Femur (tissue), 1 donor: ENCODE measurements at regions not wholly inside any gene's neighbourhood (a gene's known extent, or its start where the extent isn't known, plus 50 kb on each side); places are given as distances from the start of the nearest gene placed in this dataset.

ENCODE experiments used
- DNase-seq: peaks from one replicate; pipeline ENCODE4 v3.0.0-alpha.2; 2017

DNA sequence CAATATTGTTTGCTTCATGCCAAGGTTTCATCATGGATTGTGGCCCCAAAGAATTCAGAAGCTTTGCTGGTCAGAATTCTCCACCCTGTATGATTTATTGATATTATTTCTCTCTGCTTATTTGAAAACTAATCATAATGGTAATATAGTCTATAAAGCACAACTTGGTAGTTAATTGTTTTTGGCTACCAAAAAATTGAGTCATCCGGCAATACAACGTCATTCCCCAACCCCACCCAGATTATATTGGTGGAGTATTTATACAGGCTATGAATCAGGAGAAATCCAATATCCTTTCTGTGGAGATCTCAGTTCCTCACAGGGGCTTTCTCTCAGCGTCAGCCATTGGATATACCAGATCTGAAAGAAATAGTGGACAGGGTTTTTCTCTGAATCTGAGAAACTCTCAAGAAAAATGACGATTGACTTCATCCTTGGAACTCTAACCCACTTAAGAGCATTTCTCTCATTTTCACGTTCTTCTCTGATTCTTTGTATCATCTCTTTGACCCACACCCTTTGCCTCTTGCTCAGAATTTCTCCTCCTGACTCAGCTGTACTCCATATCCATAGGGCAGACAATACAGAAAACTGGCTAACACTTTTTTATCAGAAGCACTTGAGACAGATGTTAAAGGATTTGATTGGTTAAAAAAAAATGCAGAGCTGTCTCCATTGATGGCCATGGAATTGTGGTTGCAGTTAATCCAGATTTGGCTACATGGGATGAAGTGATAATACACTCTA is 1055.8 kb upstream of the CADM2 start:
- DNase-seq, result no peak

DNA sequence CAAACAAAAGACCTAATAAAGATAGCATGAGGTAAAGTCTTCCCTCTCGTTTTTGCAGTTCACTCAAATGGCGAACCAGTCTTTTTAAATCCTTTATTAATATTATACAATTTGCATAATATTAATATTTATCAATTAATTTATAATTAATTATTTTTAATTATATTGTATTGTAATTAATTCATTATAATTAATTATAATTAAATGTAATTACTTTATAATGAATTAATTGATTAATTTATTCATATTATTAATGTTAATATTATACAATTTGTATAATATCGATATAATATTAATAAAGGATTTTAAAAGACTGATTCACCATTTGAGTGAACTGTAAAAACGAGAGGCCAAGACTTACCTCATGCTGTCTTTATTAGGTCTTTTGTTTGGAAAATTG is 1045.4 kb upstream of the CADM2 start:
- no peak for DNase-seq

DNA sequence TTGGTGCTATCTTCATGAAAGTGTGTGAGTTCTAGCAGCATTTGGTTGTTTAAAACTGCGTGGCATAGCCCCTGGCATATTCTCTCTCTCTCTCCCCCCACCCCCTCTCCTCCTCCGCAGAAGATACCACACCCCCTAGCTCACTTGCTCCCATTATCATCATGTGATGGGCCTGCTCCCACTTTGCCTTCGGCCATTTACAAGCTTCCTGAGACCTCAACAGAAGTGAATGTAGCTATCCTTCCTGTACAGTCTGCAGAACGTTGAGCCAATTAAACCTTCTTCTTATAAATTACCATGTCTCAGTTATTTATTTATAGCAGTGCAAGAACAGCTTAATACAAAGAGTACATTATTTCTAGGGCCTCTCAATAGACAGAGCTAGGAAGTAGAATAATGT is 1032.5 kb upstream of the CADM2 start:
- DNase-seq, result no peak

DNA sequence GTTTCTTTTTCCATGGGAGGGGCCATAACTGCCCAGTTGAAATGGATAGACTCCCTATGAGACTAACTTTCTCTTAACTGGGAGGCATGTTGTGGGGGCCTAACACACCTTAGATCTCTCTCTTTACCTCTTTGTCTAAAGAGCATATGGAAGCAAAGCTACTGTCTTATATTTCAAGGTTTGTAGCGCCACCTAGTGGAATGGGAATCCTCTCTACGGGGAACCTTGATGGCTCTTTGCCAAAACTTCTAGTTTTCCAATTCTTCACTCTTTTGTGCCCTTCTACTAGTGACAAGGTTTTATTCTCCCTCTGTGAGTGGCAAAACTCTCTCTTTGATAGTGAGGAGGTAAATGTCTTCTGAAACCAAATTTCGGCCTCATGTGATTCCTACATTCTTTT is 1030.4 kb upstream of the CADM2 start:
- no peak for DNase-seq

DNA sequence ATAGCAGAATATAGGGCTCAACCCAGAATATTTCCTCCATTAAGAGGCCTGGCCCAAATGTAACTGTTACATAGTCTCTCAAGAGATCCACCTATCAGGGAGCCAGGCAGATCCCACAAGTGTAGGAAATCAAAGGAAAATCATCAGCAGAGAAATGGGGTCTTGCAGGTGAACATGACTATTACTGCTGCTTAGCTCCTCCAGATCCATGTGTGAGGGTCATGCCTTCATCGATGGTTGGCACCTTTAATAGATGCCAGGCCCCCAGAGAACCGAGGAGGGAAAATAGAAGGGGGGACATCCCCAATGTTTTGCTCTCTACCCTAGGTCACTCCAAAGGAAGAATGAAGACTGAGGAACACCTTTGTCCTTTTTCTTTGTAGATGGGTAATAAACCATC is 1029.9 kb upstream of the CADM2 start:
- no peak for DNase-seq

GRCh38 chr3:83934192-83935021 is 1024.4 kb upstream of the CADM2 start:
- no peak for DNase-seq

- no peak for DNase-seq
Measured at GRCh38 chr3:83938491-83938890, 1020.3 kb upstream of the CADM2 start.

DNA sequence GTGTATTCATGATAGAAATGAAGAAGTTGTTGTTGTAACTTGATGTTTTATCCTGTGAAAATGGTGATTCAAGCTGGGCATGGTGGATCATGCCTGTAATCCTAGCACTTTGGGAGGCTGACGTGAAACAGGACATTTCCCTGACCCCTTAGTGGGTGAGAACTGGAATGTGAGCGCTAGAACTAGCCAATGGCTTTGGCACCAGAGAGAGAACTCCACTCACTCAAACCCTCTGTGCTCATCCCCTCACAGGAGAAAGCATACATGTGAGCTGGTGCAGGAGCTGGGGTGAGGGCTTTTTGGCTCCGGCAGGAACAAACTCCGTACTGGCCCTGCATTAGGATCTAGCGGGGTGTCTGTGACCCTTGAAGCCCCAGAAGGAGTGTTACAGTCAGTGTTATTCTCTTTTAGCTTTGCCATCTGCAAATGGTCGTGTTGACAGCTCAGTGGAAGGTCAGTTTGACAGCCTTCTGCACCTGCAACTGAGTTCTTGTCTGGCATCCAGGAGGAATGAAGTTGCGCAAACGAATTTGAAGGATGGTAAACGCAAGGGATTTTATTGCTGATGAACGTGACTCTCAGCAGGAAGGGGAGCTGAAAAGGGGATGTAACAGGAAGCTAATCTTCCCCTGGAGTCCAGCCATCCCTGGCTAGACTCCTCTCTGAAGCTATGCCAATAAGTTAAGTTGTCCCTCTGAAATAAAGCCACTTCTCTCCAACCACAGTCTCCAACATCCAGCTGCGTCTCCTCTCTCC is 1016.6 kb upstream of the CADM2 start:
- no peak for DNase-seq

DNA sequence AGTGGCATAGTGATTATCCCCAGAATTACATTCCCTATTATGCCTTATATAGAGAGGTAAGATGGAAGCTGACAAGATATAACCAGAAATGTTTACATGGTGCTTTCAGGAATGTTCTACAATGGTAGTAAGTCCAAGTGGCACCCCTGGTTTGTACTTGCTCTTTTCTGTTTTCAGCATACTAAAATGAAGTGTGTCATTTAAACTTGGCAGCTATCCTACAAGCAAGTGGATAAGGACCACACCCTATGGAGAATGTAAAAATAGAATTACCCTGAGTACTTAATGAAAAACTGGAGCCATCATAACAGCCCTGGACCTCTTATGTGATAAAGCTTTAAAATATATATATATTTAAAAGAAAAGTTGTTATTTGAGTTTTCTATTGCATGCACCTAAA is 1012.7 kb upstream of the CADM2 start:
- no peak for DNase-seq

DNA sequence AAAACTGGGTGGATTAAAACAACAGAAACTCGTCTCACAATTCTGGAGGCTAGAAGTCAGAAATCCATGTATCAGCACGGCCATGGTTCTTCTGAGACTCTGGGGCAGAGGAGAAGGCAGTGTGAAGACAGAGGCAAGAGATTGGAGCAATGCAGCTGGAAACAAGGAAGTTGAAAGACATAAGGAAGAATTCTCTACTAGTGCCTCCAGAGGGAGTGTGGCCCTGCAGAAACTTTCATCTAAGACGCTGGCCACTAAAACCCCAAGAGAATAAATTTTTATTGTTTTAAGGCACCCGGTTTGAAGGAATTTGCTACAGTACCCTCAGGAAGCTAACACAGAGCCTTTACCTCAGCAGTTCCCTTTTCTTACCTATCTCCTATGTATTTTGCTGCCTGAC is 1012.2 kb upstream of the CADM2 start:
- DNase-seq, result no peak

DNA sequence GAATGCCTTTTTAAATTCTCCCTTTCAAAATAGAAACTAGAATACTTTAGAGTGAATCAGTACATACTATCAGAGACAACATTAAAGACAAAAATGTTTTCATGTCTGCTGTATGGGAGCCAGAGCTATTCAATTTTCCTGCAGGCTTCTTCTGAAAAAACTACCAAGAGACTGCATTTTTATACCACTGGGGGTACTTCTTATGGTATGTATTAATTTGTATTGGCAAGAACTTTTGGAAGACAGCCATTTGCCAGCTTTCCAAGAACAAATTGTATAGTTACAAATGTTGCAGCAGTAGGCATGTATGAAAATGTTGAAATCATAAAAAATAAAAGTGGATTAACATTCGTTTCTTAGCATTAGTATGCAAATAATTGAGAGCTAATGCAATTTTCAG is 1010.0 kb upstream of the CADM2 start:
- DNase-seq, result no peak

GRCh38 chr3:83953417-83954089 is 1005.2 kb upstream of the CADM2 start:
- DNase-seq, result no peak

DNA sequence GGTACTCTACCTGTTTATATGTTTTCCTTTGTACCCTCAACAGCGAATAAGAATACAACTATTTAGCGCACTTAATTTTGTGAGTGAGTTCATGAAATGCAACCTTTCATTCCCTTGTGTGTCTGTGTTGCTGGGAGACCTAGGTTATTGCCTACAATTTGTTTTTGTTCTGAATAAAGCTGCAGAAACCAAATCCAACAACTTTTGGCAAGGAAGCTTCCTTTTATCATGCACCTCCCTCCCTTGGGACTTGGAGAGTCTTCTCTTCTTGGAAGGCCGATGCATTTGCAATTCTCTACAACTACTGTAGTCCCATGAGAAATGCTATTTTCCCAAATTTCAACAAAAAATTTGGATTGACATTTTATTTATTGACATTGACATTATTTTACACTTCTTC is 1002.4 kb upstream of the CADM2 start:
- DNase-seq, result no peak

DNA sequence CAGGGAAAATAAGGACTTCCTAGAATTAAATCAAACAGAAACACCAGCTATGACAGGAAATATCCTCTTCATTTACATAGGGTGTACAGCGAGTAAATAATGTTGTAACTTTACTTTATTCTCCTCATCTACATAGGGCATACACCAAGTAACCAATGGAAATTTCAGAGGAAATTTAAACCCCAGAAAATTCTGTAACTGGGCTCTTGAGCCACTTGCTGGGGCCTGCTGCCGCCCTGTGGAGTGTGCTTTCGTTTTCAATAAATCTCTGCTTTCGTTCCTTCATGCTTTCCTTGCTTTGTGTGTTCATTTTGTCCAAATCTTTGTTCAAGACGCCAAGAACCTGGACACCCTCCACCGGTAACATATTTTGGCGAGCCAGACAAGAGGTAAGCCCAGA is 990.4 kb upstream of the CADM2 start:
- DNase-seq, result no peak

DNA sequence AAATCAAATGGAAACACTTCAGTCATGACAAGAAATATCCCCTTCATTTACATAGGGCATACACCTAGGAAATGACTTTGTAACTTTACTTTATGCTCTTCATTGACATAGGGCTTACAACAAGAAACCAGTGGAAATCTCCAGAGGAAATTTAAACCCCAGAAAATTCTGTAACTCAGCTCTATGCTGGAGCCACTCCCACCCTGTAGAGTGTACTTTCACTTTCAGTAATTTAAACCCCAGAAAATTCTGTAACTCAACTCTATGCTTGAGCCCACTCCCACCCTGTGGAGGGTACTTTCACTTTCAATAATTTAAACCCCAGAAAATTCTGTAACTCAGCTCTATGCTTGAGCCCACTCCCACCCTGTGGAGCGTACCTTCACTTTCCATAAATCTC is 987.1 kb upstream of the CADM2 start:
- DNase-seq, result no peak

GRCh38 chr3:84008623-84009022 is 950.2 kb upstream of the CADM2 start:
- no peak for DNase-seq

GRCh38 chr3:84023842-84024241 is 934.9 kb upstream of the CADM2 start:
- no peak for DNase-seq

DNA sequence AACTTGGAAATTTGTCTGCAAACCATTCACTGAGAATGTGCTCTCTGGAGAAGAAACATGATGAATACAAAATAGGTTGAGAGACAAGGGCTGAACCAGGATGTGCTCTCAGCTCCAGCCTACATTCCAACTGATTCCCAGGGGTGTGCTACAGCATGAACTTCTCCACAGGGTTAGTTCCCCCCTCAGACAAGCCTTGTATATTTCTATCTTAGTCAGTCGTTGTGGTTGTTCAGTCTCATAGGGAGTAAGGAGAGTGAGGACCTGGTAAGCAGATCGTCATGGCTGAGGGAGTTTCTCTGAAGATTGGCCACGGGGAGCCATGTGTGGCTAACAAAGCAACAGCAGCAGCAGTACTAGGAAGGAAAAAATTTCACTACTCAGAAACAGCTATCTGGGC is 919.7 kb upstream of the CADM2 start:
- peak; percentile 23 for DNase-seq

GRCh38 chr3:84042399-84043106 is 916.2 kb upstream of the CADM2 start:
- DNase-seq, result no peak

- DNase-seq, result no peak
Measured at GRCh38 chr3:84066915-84067314, 891.9 kb upstream of the CADM2 start.

DNA sequence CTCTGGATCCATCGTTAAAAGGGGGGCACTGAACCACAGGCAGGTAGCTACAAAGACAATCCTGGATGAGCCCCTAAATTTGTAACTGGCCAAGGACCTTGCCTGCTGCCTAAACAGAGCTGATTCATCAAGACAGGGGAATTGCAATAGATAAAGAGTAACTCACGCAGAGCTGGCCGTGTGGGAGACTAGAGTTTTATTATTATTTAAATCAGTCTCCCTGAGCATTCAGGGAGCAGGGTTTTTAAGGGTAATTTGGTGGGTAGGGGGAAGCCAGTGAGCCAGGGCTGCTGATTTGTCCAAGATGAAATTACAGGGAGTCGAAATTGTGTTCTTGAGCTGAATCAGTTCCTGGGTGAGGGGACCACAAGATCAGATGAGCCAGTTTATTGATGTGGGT is 885.1 kb upstream of the CADM2 start:
- no peak for DNase-seq

DNA sequence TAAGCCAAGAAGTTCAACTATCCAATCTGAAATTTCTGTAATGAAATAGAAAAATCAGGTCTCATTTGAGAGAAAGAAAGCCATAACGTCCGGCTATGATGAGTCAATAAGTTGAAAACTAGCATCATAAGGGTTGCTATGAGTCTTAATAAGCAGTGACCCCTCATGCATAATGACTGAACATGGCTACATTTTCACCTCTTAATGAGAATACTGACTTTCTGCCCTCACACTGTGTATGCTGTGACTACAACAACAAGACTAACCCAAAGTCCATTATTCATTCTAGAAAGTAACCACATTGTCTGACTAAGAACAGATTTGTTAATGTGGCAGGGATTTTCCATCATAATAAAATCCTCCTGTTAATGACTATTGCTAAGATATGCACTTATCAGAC is 884.0 kb upstream of the CADM2 start:
- DNase-seq, result no peak

DNA sequence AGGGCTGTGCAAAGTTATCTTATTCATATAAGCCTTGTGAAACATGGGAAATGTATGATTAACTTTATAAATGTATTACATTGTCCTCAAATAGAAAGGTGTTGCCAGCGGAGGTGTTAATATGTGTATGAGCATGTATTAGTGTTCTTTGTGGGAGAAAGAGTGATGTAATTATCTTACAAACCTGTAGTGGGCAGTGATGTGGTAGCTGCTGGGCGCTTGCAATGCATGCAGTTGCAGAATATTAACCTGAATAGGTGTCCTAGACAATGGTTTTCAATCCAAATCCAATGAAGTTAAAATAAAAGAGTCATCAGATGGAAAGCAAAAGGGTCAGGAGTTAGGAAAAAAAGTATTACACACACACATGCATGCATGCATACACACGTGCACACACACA is 881.3 kb upstream of the CADM2 start:
- no peak for DNase-seq
